Mucosa of gallbladder (tissue), 1 donor: ENCODE measurements at regions not wholly inside any gene's neighbourhood (a gene's known extent, or its start where the extent isn't known, plus 50 kb on each side); places are given as distances from the start of the nearest gene placed in this dataset.
A peak's percentile ranks its signal among the peaks of the same experiment; 100 is the strongest.

Experiments
- DNase-seq: peaks from one replicate; pipeline ENCODE4 v3.0.0-alpha.2; 2020; ENCODE audit warnings: low spot score
- donor health status: DM: no; HTN: no; CAD: no.

DNA sequence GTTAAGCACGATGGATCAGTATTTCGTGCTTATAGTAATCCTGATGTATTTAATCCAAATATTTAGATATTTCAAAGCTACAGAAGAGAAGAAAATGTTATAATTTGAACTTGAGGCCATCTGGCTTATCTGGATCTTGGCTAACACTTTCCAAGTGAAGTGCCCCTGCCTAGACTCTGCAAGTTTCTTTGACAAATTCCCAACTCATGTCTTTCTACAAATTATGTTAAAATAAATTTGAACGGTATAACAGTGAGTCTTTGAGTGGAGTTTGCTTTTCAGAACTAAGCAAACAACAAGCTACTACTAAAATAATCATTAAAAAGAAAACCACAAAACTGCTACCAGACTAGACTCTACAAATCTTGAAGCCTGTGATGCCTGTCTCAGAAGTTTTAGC, 374.4 kb upstream of the PRICKLE1 start:
- DNase-seq: no peak

DNA sequence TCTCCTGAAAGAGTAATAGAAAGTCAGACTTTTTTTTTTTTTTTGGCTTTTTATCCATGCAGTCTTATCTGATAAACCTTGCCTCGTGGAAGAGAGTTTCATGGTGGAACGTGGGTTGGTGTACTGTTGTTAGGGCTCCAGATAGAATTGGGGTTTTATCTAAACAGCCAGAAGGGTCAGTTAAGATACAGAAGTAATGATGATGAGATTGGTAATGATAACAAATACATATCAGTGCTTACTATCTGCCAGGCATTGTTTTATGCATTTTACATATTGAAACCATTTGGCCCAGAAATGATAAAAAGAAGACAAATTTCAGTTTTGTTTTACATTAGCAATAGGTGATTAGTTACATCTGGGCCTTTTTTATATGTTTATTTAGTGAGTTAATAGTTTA, 372.8 kb upstream of the PRICKLE1 start:
- DNase-seq: no peak

- DNase-seq: peak; percentile 70
Observed at GRCh38 chr12:42961395-42961794, 371.8 kb upstream of the PRICKLE1 start.

DNA sequence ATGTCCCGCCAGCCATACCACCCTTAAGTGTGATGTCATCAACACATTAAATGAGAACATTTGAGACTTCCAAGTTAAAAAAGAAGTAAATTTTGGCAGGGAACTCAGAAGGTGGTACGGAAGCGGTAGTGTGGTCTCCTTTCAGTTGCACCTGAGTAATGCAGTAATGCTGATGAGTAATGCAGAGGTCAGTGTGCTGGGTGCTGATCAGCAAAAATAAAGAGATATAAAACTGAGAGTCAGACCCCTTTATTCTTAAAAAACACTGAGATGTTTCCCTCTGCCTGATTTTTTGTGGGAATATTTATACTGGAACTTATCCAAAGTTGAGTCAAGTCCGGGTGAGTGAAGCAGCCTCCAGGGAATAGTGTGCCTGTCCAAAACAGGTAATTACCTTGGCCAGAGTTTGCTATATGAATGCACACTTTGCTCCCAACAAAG, 370.6 kb upstream of the PRICKLE1 start:
- no peak for DNase-seq

DNA sequence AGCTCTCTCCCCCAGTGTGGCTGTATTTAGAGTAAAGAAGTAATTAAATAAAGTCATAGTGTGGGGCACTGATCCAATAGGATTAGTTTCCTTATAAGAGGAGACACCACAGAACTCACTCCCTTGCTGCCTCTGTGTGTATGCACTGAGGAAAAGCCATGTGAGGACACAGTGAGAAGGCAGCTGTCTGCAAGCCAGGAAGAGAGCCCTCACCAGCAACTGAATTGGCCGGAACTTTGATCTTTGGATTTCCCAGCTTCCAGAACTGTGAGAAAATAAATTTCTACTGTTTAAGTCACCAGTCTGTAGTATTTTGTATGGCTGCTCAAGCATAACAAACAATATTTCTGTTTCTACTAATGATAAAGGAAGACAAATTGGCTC, 368.7 kb upstream of the PRICKLE1 start:
- no peak for DNase-seq

DNA sequence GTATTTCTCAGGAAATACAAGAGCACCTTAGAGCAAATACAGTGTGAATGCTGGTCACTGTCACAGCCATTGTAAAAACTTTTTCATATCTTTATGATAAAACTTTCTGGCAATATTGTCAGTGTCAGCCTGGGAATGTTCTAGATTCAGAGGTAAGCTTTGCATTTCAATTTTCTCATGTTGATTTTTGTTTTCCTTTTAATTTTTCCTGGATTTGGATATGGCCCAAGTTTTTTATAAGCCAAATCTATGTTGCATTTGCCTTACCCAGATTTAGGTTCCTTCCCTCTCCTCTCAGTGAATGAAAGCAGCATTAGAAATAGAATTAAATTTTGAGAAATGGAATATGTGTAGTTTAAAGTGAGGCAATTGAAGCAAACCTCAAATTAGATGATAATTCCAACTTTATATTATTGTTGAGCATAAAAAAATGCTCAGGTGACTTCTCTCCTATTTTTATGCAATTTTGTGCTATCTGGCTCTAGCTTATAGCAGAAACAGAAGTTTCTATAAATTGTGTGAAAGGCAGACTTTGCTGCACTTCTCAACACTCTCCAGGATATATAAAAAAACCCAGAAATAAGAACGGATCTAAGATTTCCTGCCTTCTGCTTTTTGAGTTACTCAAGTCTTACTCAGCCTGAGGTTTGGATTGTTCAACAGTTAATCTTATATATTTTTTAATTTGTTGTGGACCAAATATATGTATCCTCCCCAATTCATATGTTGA, 368.2 kb upstream of the PRICKLE1 start:
- no peak for DNase-seq

DNA sequence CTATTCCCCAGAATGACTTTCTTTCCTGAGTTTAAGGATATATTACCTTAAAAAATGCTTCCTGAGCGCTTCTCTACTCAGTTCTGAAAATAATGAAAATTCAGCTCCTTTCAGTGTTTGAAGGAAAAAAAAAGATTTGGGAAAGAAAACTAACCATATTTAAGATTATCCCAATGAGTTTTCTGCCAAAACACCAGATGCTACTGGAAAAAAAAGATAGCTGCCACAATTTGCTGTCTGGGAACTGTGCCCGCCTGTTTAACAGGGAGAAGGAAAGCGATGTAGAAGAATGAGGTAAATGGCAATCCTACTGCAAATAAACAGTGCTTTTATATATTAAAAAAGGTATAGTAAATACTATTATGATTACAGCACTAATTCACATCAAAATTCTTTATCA, 367.6 kb upstream of the PRICKLE1 start:
- DNase-seq: no peak

GRCh38 chr12:42953021-42953420, 363.5 kb upstream of the PRICKLE1 start:
- DNase-seq: no peak

- no peak for DNase-seq
Observed at GRCh38 chr12:42946871-42947381, 357.4 kb upstream of the PRICKLE1 start.

- DNase-seq: no peak
Observed at GRCh38 chr12:42945927-42946326, 356.4 kb upstream of the PRICKLE1 start.

DNA sequence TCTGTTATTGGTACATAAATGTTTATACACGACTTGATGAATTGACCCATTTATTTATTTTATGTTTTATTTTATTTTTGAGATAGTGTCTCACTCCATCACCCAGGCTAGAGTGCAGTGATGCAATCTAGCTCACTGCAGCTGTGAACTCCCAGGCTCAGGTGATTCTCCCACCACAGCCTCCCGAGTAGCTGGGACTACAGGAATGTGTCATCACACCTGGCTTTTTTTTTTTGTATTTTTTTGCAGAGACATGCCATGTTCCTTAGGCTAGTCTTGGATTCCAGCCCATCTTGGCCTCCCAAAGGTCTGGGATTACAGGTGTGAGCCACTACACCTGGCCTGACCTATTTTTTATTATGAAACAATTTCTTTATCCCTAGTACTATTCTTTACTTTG, 355.0 kb upstream of the PRICKLE1 start:
- no peak for DNase-seq

GRCh38 chr12:42936991-42937390, 347.4 kb upstream of the PRICKLE1 start:
- no peak for DNase-seq

- DNase-seq: no peak
Observed at GRCh38 chr12:42936260-42936659, 346.7 kb upstream of the PRICKLE1 start.

- no peak for DNase-seq
Observed at GRCh38 chr12:42935756-42936155, 346.2 kb upstream of the PRICKLE1 start.

GRCh38 chr12:42935090-42935489, 345.5 kb upstream of the PRICKLE1 start:
- DNase-seq: no peak

- no peak for DNase-seq
Observed at GRCh38 chr12:42933461-42934081, 344.0 kb upstream of the PRICKLE1 start.

DNA sequence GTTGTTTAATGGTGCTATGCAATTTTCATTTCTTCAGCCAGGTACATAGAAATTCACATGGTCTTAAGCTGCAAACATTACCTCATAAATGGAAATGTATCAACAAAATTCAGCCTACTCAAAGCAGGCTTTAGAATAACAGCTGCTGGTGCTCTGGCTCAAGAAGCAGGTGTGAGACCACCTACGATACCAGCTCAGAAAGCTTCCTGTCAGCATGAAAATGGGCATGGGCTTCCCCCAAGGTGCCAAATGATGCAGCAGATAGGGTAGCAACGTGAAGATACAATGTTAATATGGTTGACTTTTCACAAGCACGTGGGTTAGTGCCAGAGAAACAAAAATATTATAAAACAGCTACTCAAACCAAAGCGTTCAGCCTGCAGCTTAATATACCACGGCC, 343.4 kb upstream of the PRICKLE1 start:
- DNase-seq: no peak

DNA sequence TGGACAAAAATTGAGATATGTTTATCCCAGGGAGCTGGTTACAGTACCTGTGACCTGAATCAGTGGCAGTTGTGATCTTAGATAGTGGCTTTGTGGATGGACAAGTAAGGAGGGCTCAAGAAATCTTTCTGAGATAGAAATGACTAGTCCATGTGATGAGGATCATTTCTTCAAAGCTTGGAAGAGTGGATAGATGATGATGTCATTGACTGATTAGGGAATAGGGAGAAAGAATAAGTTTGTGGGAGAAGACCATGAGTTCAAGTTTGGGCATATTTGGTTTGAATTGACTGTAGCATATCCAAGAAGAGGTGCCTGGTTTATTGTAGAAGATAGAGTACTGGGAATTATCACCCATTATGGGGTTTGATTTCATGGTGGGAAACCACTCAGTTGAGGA, 336.7 kb upstream of the PRICKLE1 start:
- DNase-seq: no peak

- DNase-seq: no peak
Observed at GRCh38 chr12:42924482-42924881, 334.9 kb upstream of the PRICKLE1 start.

- DNase-seq: no peak
Observed at GRCh38 chr12:42923583-42923982, 334.0 kb upstream of the PRICKLE1 start.

DNA sequence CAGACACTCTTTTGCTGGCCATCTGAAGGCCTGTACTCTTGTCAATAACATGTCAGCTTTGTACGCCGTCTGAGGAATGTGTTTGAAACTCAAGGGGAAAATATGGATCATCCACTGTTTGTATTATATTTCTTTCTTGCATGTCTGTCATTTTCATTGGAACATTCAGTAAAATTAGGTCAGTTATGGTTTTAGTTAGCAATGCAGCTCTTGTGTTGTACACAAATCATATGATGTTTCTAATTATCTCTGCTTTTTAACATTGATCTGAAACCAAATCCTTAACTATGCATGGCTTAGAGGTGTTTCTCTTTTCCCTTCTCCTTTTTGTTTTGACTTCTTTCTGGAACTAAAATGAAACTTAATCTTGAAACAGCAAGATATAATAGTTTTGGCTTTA, 333.6 kb upstream of the PRICKLE1 start:
- DNase-seq: no peak

DNA sequence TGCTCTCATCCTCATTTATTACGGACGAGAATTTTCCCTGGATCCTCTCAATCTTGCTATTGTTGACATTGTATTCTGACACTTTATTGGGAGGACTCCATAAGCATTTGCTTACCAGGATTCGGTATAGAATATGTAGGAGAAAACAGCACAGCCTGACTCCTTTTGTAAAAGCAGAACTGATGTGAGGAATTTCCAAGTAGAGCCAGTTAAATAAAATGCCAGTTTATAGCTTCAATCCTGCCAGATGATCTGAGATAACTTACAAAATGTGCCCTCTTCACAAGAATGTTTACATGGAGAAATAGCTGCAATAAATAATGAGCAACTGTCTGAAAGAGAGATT, 332.9 kb upstream of the PRICKLE1 start:
- DNase-seq: no peak

- DNase-seq: peak; percentile 58
Observed at GRCh38 chr12:42921741-42922504, 332.4 kb upstream of the PRICKLE1 start.
